Stimulated activated CD4-positive, alpha-beta T cell treated with anti-CD3 and anti-CD28 coated beads, Interleukin-2, amount 100 ng/mL, for 48 hours (primary cell): ENCODE measurements at regions not wholly inside any gene's neighbourhood (a gene's known extent, or its start where the extent isn't known, plus 50 kb on each side); places are given as distances from the start of the nearest gene placed in this dataset.
"Not testable (repeated sequence)": the region's sequence is repeated elsewhere in the genome, so short reads cannot be mapped to it uniquely, and the experiment has no call there.

Source experiments
- DNase-seq, 2 donors: peaks; one replicate each; pipeline ENCODE4 v3.0.0-alpha.2; 2020

GRCh38 chr5:53219610-53220009 is 110.1 kb upstream of the MOCS2 start:
- DNase-seq: no peak

DNA sequence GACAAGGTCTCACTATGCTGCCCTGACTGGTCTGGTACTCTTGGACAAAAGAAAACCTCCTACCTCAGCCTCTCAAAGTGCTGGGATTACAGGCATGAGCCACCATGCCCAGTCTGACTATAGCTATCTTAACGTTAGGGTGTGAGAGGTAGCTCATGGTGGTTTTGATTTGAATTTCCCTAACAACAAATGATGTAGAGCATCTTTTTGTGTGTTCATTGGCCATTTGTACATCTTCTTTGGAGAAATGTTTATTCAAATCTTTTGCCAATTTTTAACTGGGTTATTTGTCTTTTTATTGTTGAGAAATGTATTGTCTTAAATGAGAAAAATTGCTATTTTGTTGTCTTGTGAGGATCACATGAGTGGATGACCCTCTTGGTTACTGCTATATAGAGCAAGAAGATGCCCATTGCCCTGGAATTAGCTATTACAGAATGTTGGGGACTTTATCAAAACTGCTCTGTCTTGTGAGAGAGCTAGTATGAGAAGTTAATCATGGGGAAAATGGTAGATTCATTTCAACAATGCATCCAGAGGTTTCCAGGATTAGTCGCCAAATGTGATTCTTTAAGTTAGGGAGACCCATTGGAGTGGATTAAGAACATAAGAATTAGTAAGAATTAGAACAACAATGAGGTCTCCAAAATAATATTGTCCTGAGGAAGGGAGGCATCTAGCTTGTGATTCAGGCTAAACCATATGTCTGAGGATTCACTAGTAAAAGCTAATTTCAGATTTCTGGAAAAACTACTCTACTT is 124.3 kb upstream of the MOCS2 start:
- DNase-seq: no peak

- DNase-seq: no peak
Measured at GRCh38 chr5:53236683-53237082, 127.1 kb upstream of the MOCS2 start.

DNA sequence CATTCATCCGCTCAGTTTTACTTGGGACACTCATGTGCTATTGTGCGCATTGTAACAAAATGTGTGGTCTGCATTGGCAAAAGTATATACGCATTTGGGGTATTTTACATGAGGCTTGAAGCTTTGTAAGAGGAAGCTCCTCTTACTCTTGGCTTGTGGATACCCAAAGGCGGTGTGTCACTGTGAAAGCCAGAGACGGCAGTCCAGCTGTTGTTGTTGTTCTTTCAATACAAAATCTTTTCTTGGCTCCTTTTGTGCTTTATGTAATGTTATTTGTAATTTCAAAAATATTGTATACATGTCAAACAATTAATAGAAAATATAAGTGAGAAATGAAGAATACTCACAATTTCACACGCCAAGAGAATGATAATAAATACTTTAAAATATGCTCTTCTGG is 128.3 kb upstream of the MOCS2 start:
- no peak for DNase-seq

- no peak for DNase-seq
Measured at GRCh38 chr5:53239301-53239990, 129.9 kb upstream of the MOCS2 start.

DNA sequence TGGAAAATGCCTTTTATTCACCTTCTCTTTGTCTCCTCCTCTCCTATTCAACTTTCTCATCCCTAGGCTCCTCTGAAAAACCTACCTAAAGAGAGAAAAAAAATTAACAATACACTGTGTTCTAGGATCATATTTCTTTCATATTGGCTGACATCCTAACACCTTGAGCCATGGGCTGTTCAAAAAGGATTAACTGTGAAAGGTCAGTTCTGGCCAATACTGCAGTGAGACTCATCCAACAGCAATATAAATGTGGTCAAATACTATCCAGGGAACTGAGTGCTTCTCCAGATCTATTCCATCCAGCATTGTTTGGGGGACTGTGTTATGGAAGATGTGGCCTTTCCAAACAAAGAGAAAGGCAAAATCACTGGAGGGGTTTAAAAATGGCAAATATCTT is 131.1 kb upstream of the MOCS2 start:
- no peak for DNase-seq

GRCh38 chr5:53241572-53241971 is 132.0 kb upstream of the MOCS2 start:
- no peak for DNase-seq

DNA sequence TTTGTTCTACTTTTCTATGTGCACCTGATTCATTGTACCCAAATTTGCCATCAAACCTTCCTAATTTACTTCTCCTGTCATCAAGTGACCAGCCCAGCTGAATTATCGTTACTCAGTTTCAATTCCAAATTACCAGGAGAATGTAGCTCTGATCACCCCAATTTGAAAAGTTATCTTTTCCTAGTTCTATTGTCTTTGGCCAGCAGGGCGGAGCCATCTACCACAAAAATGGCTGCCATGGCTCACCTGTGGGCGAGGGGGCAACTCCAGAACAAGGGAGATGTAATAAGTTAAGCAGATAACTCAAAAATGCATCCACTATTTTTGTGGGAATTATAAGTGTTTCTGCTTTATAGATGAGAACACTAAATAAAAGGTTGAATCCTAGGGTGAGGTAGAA is 133.8 kb upstream of the MOCS2 start:
- DNase-seq: no peak

- no peak for DNase-seq
Measured at GRCh38 chr5:53246042-53246836, 136.7 kb upstream of the MOCS2 start.

DNA sequence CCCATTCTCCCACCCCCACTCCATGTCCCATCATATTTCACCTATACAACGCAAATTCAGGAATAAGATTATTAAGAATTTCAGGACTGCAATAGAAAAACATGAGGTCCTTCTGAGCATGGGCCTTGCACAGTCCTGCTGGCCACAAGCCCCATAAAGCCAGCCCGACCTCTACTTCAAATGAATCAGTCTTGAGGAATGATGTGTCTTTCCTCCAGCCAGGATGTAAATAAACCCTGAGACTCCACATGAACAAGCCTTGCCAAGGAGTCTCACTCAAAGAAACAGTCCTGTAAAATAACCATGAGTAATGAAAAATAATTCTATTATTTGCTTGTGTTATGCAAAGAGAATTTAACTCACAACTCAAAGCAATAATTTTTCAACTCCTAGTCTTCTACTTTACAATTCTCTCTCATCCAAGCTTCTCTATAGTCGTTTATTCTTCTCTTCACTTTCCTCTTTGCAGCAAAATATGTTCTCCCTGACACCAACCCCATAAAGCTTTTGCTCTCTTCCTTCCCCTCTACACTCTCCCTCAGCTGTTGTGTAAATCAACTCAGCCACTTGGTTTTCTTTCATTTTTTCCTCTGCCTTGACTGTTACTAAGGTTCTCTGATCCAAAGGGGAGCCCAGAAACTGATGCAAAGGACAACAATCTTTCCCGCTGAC is 140.1 kb upstream of the MOCS2 start:
- DNase-seq: no peak

DNA sequence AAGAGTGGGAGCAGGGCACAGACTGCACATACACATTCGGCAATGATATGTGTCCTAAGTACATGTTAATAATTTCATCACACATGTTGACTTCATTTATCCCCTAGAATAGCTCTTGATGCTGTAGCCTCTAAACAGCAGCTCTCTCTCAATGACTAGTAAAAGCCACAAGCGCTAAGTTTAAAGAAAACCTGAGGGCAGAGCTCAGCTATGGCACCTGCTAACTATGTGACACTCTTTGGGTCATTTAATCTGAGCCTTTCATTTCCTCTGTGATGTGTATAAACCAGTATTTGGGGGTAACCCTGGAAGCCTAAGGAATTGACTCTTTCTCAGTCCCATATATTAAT is 140.6 kb upstream of the MOCS2 start:
- DNase-seq: no peak

- DNase-seq: no peak
Measured at GRCh38 chr5:53253421-53253871, 143.9 kb upstream of the MOCS2 start.

- no peak for DNase-seq
Measured at GRCh38 chr5:53256746-53257145, 147.2 kb upstream of the MOCS2 start.

GRCh38 chr5:53257806-53258373 is 148.3 kb upstream of the MOCS2 start:
- no peak for DNase-seq

DNA sequence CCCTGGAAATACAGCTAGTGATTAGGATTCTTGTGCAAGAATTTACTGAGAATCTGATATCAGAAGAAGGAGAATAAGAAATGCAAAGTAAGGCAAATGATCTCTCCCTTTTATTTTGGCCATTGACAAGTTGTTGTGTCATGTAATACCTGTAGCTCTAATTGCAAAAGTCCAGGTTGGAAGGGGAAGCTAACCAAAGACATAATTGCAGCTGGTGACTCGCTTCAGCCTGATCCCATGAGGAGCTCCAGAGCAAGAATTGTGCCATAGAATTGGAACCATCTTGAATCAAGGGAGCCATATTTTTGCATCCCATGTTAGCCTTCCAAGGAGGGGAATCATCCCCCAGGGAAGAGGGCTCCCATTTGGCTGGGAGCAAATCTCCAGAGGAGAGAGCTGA is 149.6 kb upstream of the MOCS2 start:
- no peak for DNase-seq

DNA sequence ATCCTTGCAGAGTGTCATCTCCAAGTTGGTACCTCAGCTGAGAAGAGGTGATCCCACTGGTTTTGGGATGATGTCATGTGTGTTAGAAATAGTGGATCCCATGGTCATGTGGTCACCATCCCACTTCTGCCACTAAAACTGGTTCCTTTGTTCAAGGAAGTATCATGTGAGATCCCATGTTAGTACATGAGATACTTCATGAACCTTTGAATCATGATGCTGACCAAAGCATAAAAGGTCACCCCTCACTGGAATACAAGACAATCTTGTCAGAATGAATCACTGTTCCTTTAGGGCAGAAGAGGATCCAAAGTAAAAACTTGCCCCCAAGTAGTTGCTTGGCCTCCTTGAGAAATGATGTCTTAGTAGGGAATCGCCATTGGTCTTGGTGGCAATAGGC is 150.9 kb upstream of the MOCS2 start:
- DNase-seq: no peak

GRCh38 chr5:53261245-53261644 is 151.7 kb upstream of the MOCS2 start:
- no peak for DNase-seq

DNA sequence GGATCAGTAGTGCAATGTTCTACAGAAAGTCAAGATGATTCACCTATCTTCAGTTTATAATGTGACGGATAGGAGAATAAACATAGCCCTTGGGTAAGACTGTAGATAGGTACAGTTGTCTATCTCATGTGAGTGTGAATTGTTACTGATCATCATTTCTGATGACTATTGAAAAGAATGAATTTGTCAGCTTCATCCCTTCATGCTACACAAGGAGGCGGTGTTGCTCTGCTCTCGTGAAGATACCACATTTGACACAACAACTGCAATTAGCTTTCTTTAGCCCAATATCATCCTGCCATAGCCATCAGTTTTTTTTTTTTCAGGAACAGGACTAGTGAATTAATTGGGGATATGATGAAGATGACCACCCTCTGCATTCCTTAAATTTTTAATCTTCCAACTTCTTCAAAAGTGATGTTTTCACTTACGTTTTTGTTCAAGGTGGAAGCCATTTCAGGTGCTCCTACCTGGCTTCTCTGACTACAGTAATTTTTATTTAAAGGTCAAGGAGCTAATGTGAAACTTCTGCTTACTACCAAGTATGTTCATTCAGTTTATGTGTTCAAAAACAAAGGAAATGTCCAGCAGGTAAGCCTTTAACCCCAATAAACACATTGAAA is 152.9 kb upstream of the MOCS2 start:
- DNase-seq: no peak

GRCh38 chr5:53263151-53263550 is 153.6 kb upstream of the MOCS2 start:
- no peak for DNase-seq

DNA sequence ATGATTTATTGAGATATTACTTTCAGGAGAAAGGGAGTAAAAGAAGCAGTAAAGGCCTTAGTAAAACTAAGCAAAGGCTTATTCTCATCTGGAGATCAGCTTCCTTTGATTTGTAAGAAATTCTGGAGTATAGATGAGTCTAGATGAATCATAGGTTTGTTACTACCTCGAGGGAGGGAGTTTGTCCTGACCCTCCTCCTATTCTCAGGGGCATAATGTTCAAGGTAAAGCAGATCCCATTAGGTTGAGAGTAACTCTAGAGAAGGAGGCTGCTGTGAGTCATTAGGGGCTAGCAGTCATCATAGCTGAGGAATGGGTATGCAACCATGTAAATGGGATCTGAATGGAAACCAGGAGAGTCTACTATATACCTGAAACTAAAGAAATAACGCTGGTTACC is 155.5 kb upstream of the MOCS2 start:
- DNase-seq: no peak

- not testable (repeated sequence) for DNase-seq
Measured at GRCh38 chr5:53268241-53268640, 158.7 kb upstream of the MOCS2 start.

DNA sequence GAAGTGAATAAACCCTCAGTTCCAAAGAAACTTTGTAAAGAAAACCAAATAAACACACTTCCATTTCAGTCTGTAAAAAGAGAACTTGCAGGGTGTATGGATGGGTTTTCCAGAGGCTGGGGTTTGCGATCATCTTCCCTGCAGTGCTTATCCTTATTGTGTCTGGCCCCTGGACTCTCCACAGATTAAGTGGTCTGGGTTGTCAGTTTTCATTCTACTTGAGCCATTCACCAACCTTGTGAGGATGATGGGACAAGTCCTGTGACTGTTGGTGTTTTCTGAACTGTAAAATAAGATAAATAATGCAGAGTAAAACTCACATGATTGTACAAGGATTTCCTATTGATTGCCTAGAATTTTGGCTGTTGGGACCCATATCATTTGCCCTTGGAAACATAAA is 166.1 kb upstream of the MOCS2 start:
- no peak for DNase-seq

DNA sequence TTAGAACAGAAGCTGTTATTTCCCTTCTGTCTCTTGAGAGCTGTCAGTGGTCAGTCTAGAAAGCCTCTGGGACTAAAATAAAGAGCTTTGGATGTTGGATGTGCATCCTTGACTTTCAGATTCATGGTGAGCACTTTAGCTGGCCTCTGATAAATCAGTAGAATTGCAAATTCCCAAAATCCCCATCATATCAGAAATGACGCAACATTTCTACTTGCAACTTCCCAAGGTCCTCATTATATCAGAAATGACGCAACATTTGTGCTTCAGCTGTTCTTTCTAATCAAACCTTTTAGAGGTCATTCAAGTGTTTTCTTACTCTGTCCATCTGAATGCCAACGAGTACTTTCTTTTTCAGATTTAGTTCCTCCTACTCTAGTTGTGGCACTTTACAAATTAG is 167.3 kb upstream of the MOCS2 start:
- no peak for DNase-seq
